K562 (cell line): ENCODE measurements at regions not wholly inside any gene's neighbourhood (a gene's known extent, or its start where the extent isn't known, plus 50 kb on each side); places are given as distances from the start of the nearest gene placed in this dataset.
A peak's percentile ranks its signal among the peaks of the same experiment; 100 is the strongest.

Experiments
- CREBBP ChIP-seq: IDR thresholded peaks from one replicate; pipeline ENCODE4 v1.6.1; 2012; ENCODE audit warnings: low read depth, mild to moderate bottlenecking, control low read depth, inconsistent platforms, low read length
- DIDO1 ChIP-seq: fragments of 450-650 bp; IDR thresholded peaks from 2 replicates; pipeline ENCODE4 v1.6.1; 2016; ENCODE audit warnings: low read depth, missing biosample characterization, missing genetic modification characterization
- ETS2 ChIP-seq: IDR thresholded peaks from 2 replicates; pipeline ENCODE4 v1.6.1; 2016; ENCODE audit warnings: borderline replicate concordance, missing genetic modification characterization, mild to moderate bottlenecking, moderate library complexity, missing compliant biosample characterization; ENCODE audit not compliant: poor library complexity, severe bottlenecking
- FIP1L1 ChIP-seq: fragments of 200-400 bp; formaldehyde crosslinking; IDR thresholded peaks from 2 replicates; pipeline ENCODE4 v1.6.1; 2018; ENCODE audit warnings: mild to moderate bottlenecking, low read depth, low read length; ENCODE audit not compliant: poor library complexity, severe bottlenecking
- GTF2A2 ChIP-seq: IDR thresholded peaks from 2 replicates; pipeline ENCODE4 v1.6.1; 2016; ENCODE audit warnings: mild to moderate bottlenecking, missing genetic modification characterization, missing compliant biosample characterization
- HDAC8 ChIP-seq: fragments of 450-650 bp; IDR thresholded peaks from 2 replicates; pipeline ENCODE4 v1.6.1; 2016; ENCODE audit warnings: mild to moderate bottlenecking, missing genetic modification characterization, moderate library complexity, missing compliant biosample characterization
- MYC ChIP-seq, 2 experiments: fragments of 250-450 bp in 1 of 2; sonication (Bioruptor Pico) in 1 of 2; IDR thresholded peaks; 2 replicates each; pipeline versions ENCODE4 v1.5.1 to v1.6.1; 2012 to 2021; ENCODE audit warnings: low read depth in 2 of 2, borderline replicate concordance in 1 of 2, improper control_type of control experiment in 1 of 2, low read length in 1 of 2, mild to moderate bottlenecking in 1 of 2, moderate library complexity in 1 of 2
- NR4A1 ChIP-seq, 2 experiments: fragments of 250-450 bp in 1 of 2; fragments of 450-650 bp in 1 of 2; sonication (Bioruptor Pico) in 1 of 2; IDR thresholded peaks; 2 replicates each; pipeline versions ENCODE4 v1.4.0 to v1.6.1; 2016 to 2020; ENCODE audit warnings: mild to moderate bottlenecking in 2 of 2, missing compliant biosample characterization in 1 of 2, missing genetic modification characterization in 1 of 2, moderate library complexity in 1 of 2
- PHF20 ChIP-seq: fragments of 450-650 bp; IDR thresholded peaks from 2 replicates; pipeline ENCODE4 v1.6.1; 2018; ENCODE audit not compliant: partially characterized antibody
- POLR2AphosphoS5 ChIP-seq: IDR thresholded peaks from 2 replicates; pipeline ENCODE4 v1.6.1; 2011; ENCODE audit warnings: mild to moderate bottlenecking, low read depth, low read length, moderate library complexity; ENCODE audit not compliant: control insufficient read depth, insufficient read depth
- SRSF9 ChIP-seq: fragments of 200-400 bp; formaldehyde crosslinking; IDR thresholded peaks from 2 replicates; pipeline ENCODE4 v1.6.1; 2017; ENCODE audit warnings: low read depth, low read length, borderline replicate concordance
- TEAD2 ChIP-seq: fragments of 450-650 bp; IDR thresholded peaks from 2 replicates; pipeline ENCODE4 v1.6.1; 2016; ENCODE audit warnings: missing genetic modification characterization, control low read depth, missing compliant biosample characterization
- ZNF197 ChIP-seq: fragments of 200-800 bp; sonication (Bioruptor generic); IDR thresholded peaks from 2 replicates; pipeline ENCODE4 v1.6.1; 2016; ENCODE audit warnings: low read depth, missing genetic modification characterization, missing compliant biosample characterization
- ZNF41 ChIP-seq: fragments of 250-450 bp; sonication (Bioruptor Pico); conservative IDR thresholded peaks from 2 replicates; pipeline ENCODE4 v1.4.0; 2020; ENCODE audit warnings: mild to moderate bottlenecking
- ZNF507 ChIP-seq: conservative IDR thresholded peaks from 2 replicates; pipeline ENCODE4 v1.6.1; 2017; ENCODE audit warnings: missing genetic modification characterization, missing compliant biosample characterization
- ZNF695 ChIP-seq: fragments of 450-650 bp; formaldehyde crosslinking; IDR thresholded peaks from 2 replicates; pipeline ENCODE4 v1.4.0; 2020; ENCODE audit warnings: mild to moderate bottlenecking, moderate library complexity
- ZNF76 ChIP-seq: fragments of 250-450 bp; sonication (Bioruptor Pico); IDR thresholded peaks from 2 replicates; pipeline ENCODE4 v1.4.0; 2020; ENCODE audit warnings: mild to moderate bottlenecking, moderate library complexity, borderline replicate concordance
- TF ChIP-seq, protein P1 (sequence below): fragments of 450-650 bp; formaldehyde crosslinking; IDR thresholded peaks from 2 replicates; pipeline ENCODE4 v1.4.0; 2020; ENCODE audit warnings: mild to moderate bottlenecking, moderate library complexity
- TF ChIP-seq, protein P2 (sequence below): fragments of 200-800 bp; sonication (Bioruptor generic); IDR thresholded peaks from 2 replicates; pipeline ENCODE4 v1.6.1; 2017; ENCODE audit warnings: missing genetic modification characterization, missing compliant biosample characterization
- TF ChIP-seq, protein P3 (sequence below): fragments of 450-650 bp; conservative IDR thresholded peaks from 2 replicates; pipeline ENCODE4 v1.6.1; 2016; ENCODE audit warnings: missing genetic modification characterization, low read depth, mild to moderate bottlenecking, missing compliant biosample characterization, moderate library complexity
- TF ChIP-seq, protein P4 (sequence below): fragments of 450-650 bp; formaldehyde crosslinking; IDR thresholded peaks from 2 replicates; pipeline ENCODE4 v1.4.0; 2022; ENCODE audit warnings: missing genetic modification characterization

DNA sequence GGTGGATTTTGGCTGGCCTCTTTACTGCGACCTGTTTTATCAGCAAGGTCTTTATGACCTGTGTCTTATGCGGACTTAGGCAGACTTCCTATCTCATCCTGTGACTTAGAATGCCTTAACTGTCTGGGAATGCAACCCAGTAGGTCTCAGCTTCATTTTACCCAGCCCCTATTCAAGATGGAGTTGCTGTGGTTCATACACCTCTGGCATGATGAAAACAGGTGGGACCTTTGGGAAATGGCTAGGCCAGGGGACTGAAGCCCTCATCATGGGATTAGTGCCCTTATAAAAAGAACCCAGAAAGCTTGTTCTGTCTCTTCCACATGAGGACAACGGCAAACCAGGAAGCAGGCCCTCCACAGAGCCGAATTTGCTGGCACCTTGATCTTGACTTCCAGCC is 172.1 kb upstream of the MYO3A start (continued):
- TF ChIP-seq HDAC8 (tag) = peak; percentile 90
- TF ChIP-seq POLR2AphosphoS5 = no peak
- TF ChIP-seq DIDO1 = 0 out of 2 replicates have a peak, but pooled peaks have one; percentile 54
- TF ChIP-seq ZNF76 (CRISPR knock-in tag) = peak; percentile 92
- TF ChIP-seq ZNF507 (tag) = peak; percentile 50
- no peak for TF ChIP-seq FIP1L1
- TF ChIP-seq ZNF695 (CRISPR knock-in tag) = no peak
- no peak for TF ChIP-seq SRSF9
- TF ChIP-seq CREBBP = no peak
- peak; percentile 97 for TF ChIP-seq GTF2A2 (tag)
- TF ChIP-seq ZNF197 (CRISPR knock-in tag) = peak; percentile 95
- TF ChIP-seq ETS2 (tag) = no peak
- TF ChIP-seq, protein P1, sequence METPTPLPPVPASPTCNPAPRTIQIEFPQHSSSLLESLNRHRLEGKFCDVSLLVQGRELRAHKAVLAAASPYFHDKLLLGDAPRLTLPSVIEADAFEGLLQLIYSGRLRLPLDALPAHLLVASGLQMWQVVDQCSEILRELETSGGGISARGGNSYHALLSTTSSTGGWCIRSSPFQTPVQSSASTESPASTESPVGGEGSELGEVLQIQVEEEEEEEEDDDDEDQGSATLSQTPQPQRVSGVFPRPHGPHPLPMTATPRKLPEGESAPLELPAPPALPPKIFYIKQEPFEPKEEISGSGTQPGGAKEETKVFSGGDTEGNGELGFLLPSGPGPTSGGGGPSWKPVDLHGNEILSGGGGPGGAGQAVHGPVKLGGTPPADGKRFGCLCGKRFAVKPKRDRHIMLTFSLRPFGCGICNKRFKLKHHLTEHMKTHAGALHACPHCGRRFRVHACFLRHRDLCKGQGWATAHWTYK (CRISPR knock-in tag) = peak; percentile 83; the same call in 1 of the 2 replicates
- TF ChIP-seq NR4A1 (CRISPR knock-in tag; IDR thresholded peaks at IDR 0.05) = no peak
- peak; percentile 91 for TF ChIP-seq NR4A1 (tag; IDR thresholded peaks at IDR 0.05)
- TF ChIP-seq, protein P2, sequence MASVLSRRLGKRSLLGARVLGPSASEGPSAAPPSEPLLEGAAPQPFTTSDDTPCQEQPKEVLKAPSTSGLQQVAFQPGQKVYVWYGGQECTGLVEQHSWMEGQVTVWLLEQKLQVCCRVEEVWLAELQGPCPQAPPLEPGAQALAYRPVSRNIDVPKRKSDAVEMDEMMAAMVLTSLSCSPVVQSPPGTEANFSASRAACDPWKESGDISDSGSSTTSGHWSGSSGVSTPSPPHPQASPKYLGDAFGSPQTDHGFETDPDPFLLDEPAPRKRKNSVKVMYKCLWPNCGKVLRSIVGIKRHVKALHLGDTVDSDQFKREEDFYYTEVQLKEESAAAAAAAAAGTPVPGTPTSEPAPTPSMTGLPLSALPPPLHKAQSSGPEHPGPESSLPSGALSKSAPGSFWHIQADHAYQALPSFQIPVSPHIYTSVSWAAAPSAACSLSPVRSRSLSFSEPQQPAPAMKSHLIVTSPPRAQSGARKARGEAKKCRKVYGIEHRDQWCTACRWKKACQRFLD (CRISPR knock-in tag) = peak; percentile 87
- peak; percentile 87 for TF ChIP-seq ZNF41 (CRISPR knock-in tag)
- TF ChIP-seq, protein P3, sequence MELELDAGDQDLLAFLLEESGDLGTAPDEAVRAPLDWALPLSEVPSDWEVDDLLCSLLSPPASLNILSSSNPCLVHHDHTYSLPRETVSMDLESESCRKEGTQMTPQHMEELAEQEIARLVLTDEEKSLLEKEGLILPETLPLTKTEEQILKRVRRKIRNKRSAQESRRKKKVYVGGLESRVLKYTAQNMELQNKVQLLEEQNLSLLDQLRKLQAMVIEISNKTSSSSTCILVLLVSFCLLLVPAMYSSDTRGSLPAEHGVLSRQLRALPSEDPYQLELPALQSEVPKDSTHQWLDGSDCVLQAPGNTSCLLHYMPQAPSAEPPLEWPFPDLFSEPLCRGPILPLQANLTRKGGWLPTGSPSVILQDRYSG (tag) = peak; percentile 88; the same call in 1 of the 2 replicates
- peak; percentile 76 for TF ChIP-seq TEAD2 (tag)
- no peak for TF ChIP-seq PHF20
- no peak for TF ChIP-seq MYC (IDR thresholded peaks at IDR 0.05; ENCODE audit: low read depth, low read length)
- TF ChIP-seq MYC (CRISPR knock-in tag; IDR thresholded peaks at IDR 0.05; ENCODE audit: borderline replicate concordance, low read depth) = 0 out of 2 replicates have a peak, but pooled peaks have one; percentile 28
- TF ChIP-seq, protein P4, sequence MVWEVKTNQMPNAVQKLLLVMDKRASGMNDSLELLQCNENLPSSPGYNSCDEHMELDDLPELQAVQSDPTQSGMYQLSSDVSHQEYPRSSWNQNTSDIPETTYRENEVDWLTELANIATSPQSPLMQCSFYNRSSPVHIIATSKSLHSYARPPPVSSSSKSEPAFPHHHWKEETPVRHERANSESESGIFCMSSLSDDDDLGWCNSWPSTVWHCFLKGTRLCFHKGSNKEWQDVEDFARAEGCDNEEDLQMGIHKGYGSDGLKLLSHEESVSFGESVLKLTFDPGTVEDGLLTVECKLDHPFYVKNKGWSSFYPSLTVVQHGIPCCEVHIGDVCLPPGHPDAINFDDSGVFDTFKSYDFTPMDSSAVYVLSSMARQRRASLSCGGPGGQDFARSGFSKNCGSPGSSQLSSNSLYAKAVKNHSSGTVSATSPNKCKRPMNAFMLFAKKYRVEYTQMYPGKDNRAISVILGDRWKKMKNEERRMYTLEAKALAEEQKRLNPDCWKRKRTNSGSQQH (CRISPR knock-in tag) = 0 out of 2 replicates have a peak, but pooled peaks have one; percentile 64
